Endothelial cell of umbilical vein (primary cell): ENCODE measurements at regions not wholly inside any gene's neighbourhood (a gene's known extent, or its start where the extent isn't known, plus 50 kb on each side); places are given as distances from the start of the nearest gene placed in this dataset.

Experiments used
- BruUV-seq: library from RNA; stranded (reverse); fragments of 400-500 nt; replicated peaks from 2 replicates; lab custom pipeline; 2021; lab: Mats Ljungman, UMichigan
- CTCF ChIA-PET: fragments of 300-600, 350-600 bp; sonication (Branson Sonifier 250); formaldehyde crosslinking; loops from one replicate; lab custom pipeline; 2021; ENCODE audit warnings: antibody characterized with exemption, inconsistent platforms; lab: Charles Lee
- POLR2A ChIA-PET: fragments of 300-600, 350-600 bp; sonication (Branson Sonifier 250); formaldehyde crosslinking; loops from one replicate; lab custom pipeline; 2021; ENCODE audit warnings: antibody characterized with exemption, inconsistent platforms; lab: Charles Lee
- DNase-seq: peaks from one replicate; pipeline ENCODE4 v3.0.0-alpha.2; 2011; ENCODE audit warnings: low read depth, low spot score
- FAIRE-seq: peaks from 2 replicates; lab custom pipeline; 2011; peaks lifted over from hg19 to GRCh38; lab: Jason Lieb, UNC
- H2AFZ ChIP-seq: 2 replicates; pipeline ENCODE4 v1.6.0; 2012; ENCODE audit warnings: low read depth, low read length, control low read depth, inconsistent platforms
- H3K27ac ChIP-seq: 2 replicates; pipeline ENCODE4 v1.5.1; 2011; ENCODE audit warnings: low read depth, mild to moderate bottlenecking, control low read depth, low read length, moderate library complexity; ENCODE audit not compliant: insufficient read depth
- H3K27me3 ChIP-seq, 2 experiments: 2 replicates each; pipeline versions ENCODE4 v1.6.0 to v1.6.1; 2011; ENCODE audit warnings: low read length in 2 of 2, mixed read lengths in 1 of 2; ENCODE audit not compliant: control insufficient read depth in 2 of 2, insufficient read depth in 2 of 2
- H3K36me3 ChIP-seq, 2 experiments: 2 replicates in 1 of 2; 3 replicates in 1 of 2; pipeline ENCODE4 v1.5.1; 2011; ENCODE audit warnings: low read length in 2 of 2, mild to moderate bottlenecking in 1 of 2, moderate library complexity in 1 of 2; ENCODE audit not compliant: control insufficient read depth in 2 of 2, insufficient read depth in 2 of 2; ENCODE audit errors: extremely low read depth in 1 of 2
- H3K4me1 ChIP-seq: 3 replicates; pipeline ENCODE4 v1.5.1; 2011; ENCODE audit warnings: mild to moderate bottlenecking, low read length; ENCODE audit not compliant: control insufficient read depth, insufficient read depth; ENCODE audit errors: extremely low read depth
- H3K4me2 ChIP-seq: 2 replicates; pipeline ENCODE4 v1.6.1; 2011; ENCODE audit warnings: low read length, control low read depth, mixed read lengths; ENCODE audit not compliant: insufficient read depth
- H3K4me3 ChIP-seq, 3 experiments: fragments of 200-600 bp in 1 of 3; sonication (generic), shearing (Covaris generic) in 1 of 3; replicated peaks in 1 of 3; 2 replicates each; pipeline ENCODE4 v1.5.1; 2011 to 2016; ENCODE audit warnings: control low read depth in 3 of 3, low read length in 3 of 3, mild to moderate bottlenecking in 2 of 3, inconsistent platforms in 1 of 3, low read depth in 1 of 3, moderate library complexity in 1 of 3; ENCODE audit not compliant: insufficient read depth in 1 of 3
- H3K79me2 ChIP-seq: 2 replicates; pipeline ENCODE4 v1.6.0; 2012; ENCODE audit warnings: low read length, inconsistent platforms; ENCODE audit not compliant: control insufficient read depth, insufficient read depth
- H3K9ac ChIP-seq: replicated peaks from 2 replicates; pipeline ENCODE3; 2011; ENCODE audit warnings: low read length, control low read depth; ENCODE audit not compliant: insufficient read depth; ENCODE audit errors: extremely low read depth
- H3K9me1 ChIP-seq: replicated peaks from 3 replicates; pipeline ENCODE4 v1.6.0; 2011; ENCODE audit warnings: mild to moderate bottlenecking, low read length; ENCODE audit not compliant: control insufficient read depth, insufficient read depth; ENCODE audit errors: extremely low read depth
- H3K9me3 ChIP-seq: replicated peaks from 2 replicates; pipeline ENCODE4 v1.5.1; 2012; ENCODE audit warnings: low read length, inconsistent platforms; ENCODE audit not compliant: control insufficient read depth, insufficient read depth
- H4K20me1 ChIP-seq: replicated peaks from 2 replicates; pipeline ENCODE3; 2011; ENCODE audit warnings: mild to moderate bottlenecking, low read length; ENCODE audit not compliant: control insufficient read depth, insufficient read depth; ENCODE audit errors: extremely low read depth
- CTCF ChIP-seq, 2 donors: IDR thresholded peaks; 1 replicate in 1 of 2; 2 replicates in 1 of 2; pipeline ENCODE4 v1.5.1; 2011; ENCODE audit warnings: low read length in 2 of 2, mild to moderate bottlenecking in 2 of 2, moderate library complexity in 2 of 2, control low read depth in 1 of 2, inconsistent platforms in 1 of 2, low read depth in 1 of 2; ENCODE audit not compliant: insufficient read depth in 1 of 2; ENCODE audit errors: extremely low read depth in 1 of 2
- EZH2 ChIP-seq: IDR thresholded peaks from 2 replicates; pipeline ENCODE4 v1.6.1; 2012; ENCODE audit warnings: borderline replicate concordance, low read depth, mild to moderate bottlenecking, moderate library complexity, low read length, inconsistent platforms; ENCODE audit not compliant: severe bottlenecking
- FOS ChIP-seq: IDR thresholded peaks from 2 replicates; pipeline ENCODE4 v1.6.1; 2011; ENCODE audit warnings: mild to moderate bottlenecking, low read length, moderate library complexity, borderline replicate concordance; ENCODE audit not compliant: insufficient read depth
- GATA2 ChIP-seq: IDR thresholded peaks from 2 replicates; pipeline ENCODE4 v1.7.0; 2011; ENCODE audit warnings: low read depth, mild to moderate bottlenecking, moderate library complexity, mixed read lengths, low read length; ENCODE audit not compliant: insufficient read length, insufficient read depth
- JUN ChIP-seq: IDR thresholded peaks from 2 replicates; pipeline ENCODE4 v1.6.1; 2011; ENCODE audit warnings: borderline replicate concordance, low read depth; ENCODE audit not compliant: insufficient read length, insufficient read depth
- MYC ChIP-seq: IDR thresholded peaks from one replicate; pipeline ENCODE4 v1.6.1; 2011; ENCODE audit warnings: mild to moderate bottlenecking, low read depth, low read length
- POLR2A ChIP-seq: IDR thresholded peaks from 2 replicates; pipeline ENCODE4 v1.6.1; 2012; ENCODE audit warnings: low read depth, mild to moderate bottlenecking, control low read depth, low read length
- POLR2AphosphoS5 ChIP-seq: IDR thresholded peaks from 2 replicates; pipeline ENCODE4 v1.6.1; 2012; ENCODE audit warnings: low read depth, mild to moderate bottlenecking, control low read depth, low read length, moderate library complexity; ENCODE audit not compliant: insufficient read depth
- dilution Hi-C: fragments of 300-500 bp; cut with MboI; formaldehyde crosslinking; loops from one replicate; pipeline ENCODE4 v1.15.0; 2019; ENCODE audit warnings: low sequenced_read_pairs; ENCODE audit not compliant: extremely low pct_ligation_motif_present
- intact Hi-C: fragments of 100-400 bp; cut with micrococcal nuclease; formaldehyde crosslinking; loops from one replicate; pipeline ENCODE4 v1.10.0; 2022
- TF ChIP-seq, protein P1 (sequence below): IDR thresholded peaks from 2 replicates; pipeline ENCODE4 v1.6.1; 2011; ENCODE audit not compliant: insufficient read depth, insufficient read length

DNA sequence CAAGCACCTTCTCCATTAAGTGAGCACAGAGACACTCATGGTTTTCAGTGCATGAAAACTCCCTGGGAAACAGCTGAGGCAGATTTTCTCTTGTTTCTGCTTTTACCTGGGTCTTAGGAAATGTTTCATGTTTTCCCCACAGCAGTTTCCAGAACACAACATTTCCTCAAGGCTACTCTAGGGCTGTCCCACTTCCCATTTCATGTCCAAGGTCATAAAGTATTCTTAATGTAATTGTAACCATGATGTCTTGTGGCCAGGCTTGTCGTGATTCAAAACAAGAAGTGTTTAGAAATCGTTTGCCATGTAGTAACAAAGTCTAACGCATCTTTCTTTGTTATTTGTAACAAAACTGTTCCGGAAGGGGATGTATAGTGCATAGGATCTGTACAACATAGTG is 83.8 kb upstream of the NRP1 start:
- no peaks in the 10 kb centered on the region for H3K9me3 ChIP-seq
- no peaks in the 10 kb centered on the region for H3K79me2 ChIP-seq
- dilution Hi-C loops (no loop called here), intact Hi-C loops (no loop called here)
- BruUV-seq = no TSS peak
- H3K4me1 ChIP-seq = peaks cover under 1% of the 10 kb centered on the region
- no peaks in the 10 kb centered on the region for H3K27me3 ChIP-seq
- no peak for TF ChIP-seq POLR2AphosphoS5
- TF ChIP-seq POLR2A = no peak
- no peak for TF ChIP-seq FOS
- TF ChIP-seq GATA2 = no peak
- no peak for TF ChIP-seq JUN
- TF ChIP-seq, protein P1, sequence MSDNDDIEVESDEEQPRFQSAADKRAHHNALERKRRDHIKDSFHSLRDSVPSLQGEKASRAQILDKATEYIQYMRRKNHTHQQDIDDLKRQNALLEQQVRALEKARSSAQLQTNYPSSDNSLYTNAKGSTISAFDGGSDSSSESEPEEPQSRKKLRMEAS = no peak
- TF ChIP-seq MYC = no peak
- TF ChIP-seq CTCF (IDR thresholded peaks at IDR 0.05; ENCODE audit: extremely low read depth in 1 of 2, insufficient read depth in 1 of 2, low read depth in 1 of 2, low read length in 2 of 2) = no peak
- no peak for TF ChIP-seq EZH2
- FAIRE-seq (no peak), DNase-seq (no peak)
- no peaks in the 10 kb centered on the region for H4K20me1 ChIP-seq
- no peak overlapping the region for H2AFZ ChIP-seq
- H3K27ac ChIP-seq = no peak overlapping the region
- no peaks in the 10 kb centered on the region for H3K9me1 ChIP-seq
- no peak overlapping the region for H3K9ac ChIP-seq
- no peaks in the 10 kb centered on the region for H3K36me3 ChIP-seq
- no peak overlapping the region for H3K4me3 ChIP-seq
- POLR2A ChIA-PET = no interaction called here
- CTCF ChIA-PET = interaction anchor here (0.6 kb wide), 1 partner anchor 1793 kb away, joined by 3 read pairs; no protein-coding TSS in a partner anchor
- no peak overlapping the region for H3K4me2 ChIP-seq
